Skin of body (tissue), 1 donor: ENCODE measurements at regions not wholly inside any gene's neighbourhood (a gene's known extent, or its start where the extent isn't known, plus 50 kb on each side); places are given as distances from the start of the nearest gene placed in this dataset.

ENCODE experiments used
- DNase-seq: peaks from one replicate; lab custom pipeline; 2025; lab: John Stamatoyannopoulos, UW

GRCh38 chrX:39327255-39327654 is 526.0 kb downstream of the MID1IP1 start:
- no peak for DNase-seq

DNA sequence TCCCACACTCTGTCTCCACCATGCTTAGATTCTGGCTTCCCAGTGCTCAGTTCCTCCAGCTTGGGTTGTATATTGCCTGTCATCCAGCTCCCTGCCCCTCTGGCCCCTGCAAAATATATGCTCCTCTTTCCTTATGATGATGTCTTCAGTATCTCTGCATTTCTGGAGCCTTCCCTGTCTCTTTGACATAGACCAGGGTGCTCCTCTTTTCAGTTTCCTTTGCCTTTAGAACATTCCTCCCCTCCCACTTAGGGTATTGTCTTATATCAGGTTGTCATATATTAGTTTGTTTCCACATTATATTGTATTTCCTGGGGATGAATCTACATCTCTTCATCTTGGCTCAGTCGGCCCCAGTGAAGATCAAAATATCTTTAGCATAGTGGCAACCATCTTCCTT is 526.4 kb downstream of the MID1IP1 start:
- DNase-seq: no peak

- no peak for DNase-seq
Measured at GRCh38 chrX:39328661-39329060, 527.4 kb downstream of the MID1IP1 start.

DNA sequence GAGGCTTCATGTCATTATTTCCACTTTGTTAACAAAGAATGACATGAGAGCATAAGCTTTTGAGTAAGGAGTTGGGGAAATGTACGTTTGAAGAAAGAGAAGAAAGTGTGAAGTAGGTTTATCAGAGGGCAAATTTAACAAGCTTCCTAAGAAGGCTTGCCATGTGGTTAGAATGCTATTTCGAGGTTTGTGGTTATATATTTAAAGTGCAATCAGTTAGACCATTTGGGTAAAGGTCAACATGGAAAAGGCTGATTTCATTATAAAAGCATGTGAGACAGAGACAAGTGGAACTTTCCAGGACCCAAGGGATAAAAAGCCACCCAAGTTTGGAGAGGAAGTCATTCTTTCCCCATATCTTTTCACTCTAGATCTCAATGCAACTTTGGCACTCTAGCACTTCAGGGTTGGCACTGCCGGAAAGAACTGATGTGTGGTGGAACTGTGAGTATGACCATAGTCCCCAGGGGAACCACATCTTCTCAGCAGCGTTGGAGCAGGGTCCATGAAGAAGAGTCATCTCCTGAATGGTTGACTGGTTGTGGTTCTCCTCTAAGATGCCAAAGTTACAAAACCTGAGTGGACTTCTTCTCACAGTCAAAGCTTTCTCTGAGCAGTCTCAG is 529.9 kb downstream of the MID1IP1 start:
- no peak for DNase-seq

GRCh38 chrX:39333451-39333850 is 532.2 kb downstream of the MID1IP1 start:
- peak; percentile 23 for DNase-seq

DNA sequence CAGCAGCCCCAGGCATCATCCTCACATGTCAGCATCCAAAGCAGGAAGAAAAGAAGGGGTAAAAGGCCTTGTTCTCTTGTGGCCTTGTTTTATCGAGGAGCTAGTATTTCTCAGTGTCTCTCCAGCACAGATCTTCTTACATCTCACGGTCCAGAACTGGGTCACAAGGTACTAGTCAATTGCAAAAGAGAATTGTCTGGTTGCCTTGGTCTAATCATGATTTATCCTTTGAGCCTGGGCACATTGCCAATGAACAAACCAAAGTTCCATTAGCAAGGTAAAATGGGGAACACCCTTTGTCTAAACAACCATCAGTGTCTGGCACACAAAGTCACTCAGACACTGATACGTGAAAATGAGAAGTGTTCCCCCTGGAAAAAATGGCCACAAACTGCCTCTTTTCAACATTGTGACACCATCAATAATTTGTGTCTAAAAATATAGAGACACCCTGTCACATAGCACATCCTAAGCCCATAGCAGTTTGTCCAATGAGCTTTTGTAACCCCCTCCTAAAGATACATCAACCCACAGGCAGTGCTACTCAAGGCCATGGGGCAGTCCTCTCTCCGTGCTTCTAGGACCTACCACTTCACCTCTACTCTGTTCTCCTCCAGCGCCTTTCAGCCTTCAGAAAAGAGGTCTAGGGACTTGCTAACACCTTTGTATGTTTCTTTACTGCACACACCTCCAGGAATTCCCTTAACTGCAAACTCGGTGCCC is 534.4 kb downstream of the MID1IP1 start:
- no peak for DNase-seq

DNA sequence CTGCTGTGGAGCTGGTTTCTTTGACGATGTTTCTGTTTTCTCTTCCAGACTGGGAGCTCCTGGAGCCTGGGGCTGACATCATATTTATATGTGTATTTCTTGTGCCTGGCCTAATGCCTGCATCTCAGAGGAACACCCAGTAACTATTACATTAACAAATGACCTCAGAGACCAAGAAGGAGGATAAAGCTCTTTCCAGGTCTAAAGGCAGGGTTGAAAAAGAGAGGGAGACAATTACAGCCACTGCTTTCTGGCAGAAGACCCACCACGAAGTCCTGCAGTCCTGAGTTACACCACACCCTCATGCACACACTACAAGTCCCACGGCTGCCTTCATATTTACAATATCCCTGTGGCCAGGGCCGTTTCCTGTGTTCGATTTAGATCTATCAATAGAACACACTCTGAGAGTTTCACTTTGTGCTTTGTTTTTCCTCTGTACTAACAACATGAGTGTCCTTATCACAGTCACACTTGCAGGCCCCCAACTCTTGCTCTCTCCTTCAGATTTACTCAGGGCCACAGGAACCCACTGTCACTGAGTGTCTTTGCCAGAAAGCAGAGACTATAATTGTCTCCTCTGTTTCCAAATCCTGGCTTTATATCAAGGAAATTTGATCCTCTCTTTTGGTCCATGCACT is 535.5 kb downstream of the MID1IP1 start:
- peak; percentile 79 for DNase-seq

GRCh38 chrX:39337451-39337850 is 536.2 kb downstream of the MID1IP1 start:
- DNase-seq: peak; percentile 9

DNA sequence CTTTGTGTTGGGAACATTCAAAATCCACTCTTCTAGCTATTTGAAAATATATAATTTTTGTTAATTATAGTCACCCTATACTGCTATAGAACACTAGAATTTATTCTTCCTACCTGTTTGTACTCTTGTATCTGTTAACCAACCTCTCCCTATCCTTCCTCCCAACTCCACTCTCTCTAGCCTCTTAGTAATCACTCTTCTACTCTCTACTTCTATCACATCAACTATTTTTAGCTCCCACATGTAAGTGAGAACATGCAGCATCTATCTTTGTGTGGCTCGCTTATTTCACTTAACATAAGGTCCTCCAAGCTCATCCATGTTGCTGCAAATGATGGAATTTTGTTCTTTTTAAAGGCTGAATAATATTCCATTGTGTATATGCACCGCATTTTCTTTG is 537.3 kb downstream of the MID1IP1 start:
- no peak for DNase-seq

- DNase-seq: no peak
Measured at GRCh38 chrX:39356119-39356807, 555.0 kb downstream of the MID1IP1 start.

DNA sequence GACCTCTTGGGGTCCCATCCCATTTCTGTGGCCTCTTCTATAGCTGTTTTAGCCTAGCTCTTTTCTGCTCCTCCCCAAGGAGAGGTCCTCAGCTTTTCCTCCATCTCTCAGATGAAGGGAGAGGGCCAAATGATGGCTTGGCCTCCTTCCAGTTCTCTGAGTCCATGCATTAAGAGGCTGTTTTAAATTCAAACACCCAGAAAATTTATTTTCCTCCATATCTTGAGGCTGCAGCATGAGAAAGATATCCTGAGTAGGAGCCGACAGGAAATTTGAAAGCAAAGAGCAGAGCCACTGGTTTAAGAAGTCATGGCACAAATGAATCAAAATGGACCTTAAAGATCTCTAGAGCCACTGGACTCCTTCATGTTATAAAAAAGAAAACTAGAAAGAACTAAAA is 558.8 kb downstream of the MID1IP1 start:
- DNase-seq: no peak

GRCh38 chrX:39361736-39362135 is 560.5 kb downstream of the MID1IP1 start:
- DNase-seq: no peak

- DNase-seq: no peak
Measured at GRCh38 chrX:39367416-39367815, 566.2 kb downstream of the MID1IP1 start.

- DNase-seq: no peak
Measured at GRCh38 chrX:39372115-39372514, 570.9 kb downstream of the MID1IP1 start.

- DNase-seq: peak; percentile 33
Measured at GRCh38 chrX:39377157-39377556, 575.9 kb downstream of the MID1IP1 start.

DNA sequence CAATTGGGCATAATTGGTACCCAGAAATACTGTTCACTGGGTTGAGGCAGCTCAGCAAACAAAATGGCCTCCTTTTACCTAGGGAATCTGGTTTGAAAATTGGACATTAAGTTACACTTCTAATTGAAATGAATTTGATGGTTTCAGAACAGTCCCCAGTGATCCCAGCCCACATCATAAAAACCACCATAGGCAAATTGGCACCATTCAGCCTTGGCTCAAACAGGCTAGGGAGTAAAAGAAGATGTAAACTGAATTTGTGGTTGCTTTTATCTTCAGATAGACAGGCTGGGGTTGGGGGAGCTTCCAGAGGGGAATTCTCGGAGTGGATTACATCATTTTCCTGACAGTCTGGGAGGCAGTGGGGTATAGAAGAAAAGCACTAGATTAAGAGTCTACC is 576.5 kb downstream of the MID1IP1 start:
- no peak for DNase-seq

DNA sequence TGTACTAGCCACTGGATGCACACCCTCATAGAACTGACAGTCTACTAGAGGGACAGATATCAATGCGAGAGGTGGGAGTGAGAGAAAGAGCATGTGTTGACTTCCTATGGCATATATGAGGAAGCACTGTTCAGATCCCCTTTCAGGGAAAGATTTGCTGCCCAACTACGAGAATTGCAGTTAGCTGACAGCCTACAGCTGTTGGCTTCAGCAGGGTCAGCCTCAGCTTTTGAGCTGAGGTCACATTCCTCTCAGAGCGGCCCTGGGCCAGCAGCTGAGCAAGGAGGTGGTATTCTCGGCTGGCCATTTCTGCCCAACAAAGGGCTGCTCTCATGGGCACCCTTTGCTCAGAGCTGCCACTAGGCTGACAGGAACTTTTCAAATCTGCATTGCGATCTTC is 580.2 kb downstream of the MID1IP1 start:
- DNase-seq: no peak

- DNase-seq: no peak
Measured at GRCh38 chrX:39384996-39385395, 583.7 kb downstream of the MID1IP1 start.

- DNase-seq: no peak
Measured at GRCh38 chrX:39388730-39389129, 587.5 kb downstream of the MID1IP1 start.

GRCh38 chrX:39396358-39396995 is 595.2 kb downstream of the MID1IP1 start:
- no peak for DNase-seq

DNA sequence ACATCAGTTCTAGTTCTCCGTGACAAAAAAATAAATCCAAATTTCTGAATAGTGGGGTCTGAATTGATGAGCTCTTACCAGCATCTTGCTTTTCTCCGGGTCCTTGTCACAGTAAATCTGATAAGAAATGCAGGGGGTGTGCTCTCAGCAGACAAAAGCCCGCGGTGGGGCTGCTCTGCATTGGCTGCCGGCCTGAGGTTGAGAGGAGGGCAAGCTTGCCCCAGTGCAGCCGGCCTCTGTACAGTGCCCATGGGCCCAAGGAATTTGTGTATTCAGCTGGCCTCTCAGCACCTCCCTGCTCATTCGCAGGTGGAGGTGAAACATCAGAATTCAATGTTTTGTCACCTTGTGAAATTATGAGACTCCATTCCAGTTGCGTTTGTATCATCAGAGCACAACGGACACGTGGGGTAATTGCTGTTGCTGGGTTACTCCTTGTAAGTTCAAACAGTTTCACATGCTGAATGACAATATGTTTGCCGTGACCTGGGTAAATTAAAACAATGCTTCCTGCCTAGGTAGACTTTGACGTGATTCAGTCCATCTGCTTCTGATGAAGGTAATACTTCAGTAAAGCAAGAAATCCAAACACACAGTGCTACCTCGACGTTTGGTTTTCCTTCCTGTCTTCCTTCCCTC is 596.4 kb downstream of the MID1IP1 start:
- DNase-seq: no peak
